GM06990 (cell line): ENCODE measurements at regions not wholly inside any gene's neighbourhood (a gene's known extent, or its start where the extent isn't known, plus 50 kb on each side); places are given as distances from the start of the nearest gene placed in this dataset.

ENCODE experiments used
- DNase-seq: peaks from one replicate; pipeline ENCODE4 v3.0.0-alpha.2; 2011; ENCODE audit not compliant: insufficient read length; ENCODE audit errors: extremely low read depth
- H3K27me3 ChIP-seq: replicated peaks from 2 replicates; pipeline ENCODE4 v1.6.0; 2011; ENCODE audit warnings: low read length; ENCODE audit not compliant: control insufficient read depth, insufficient read depth
- H3K36me3 ChIP-seq: 2 replicates; pipeline ENCODE4 v1.5.1; 2011; ENCODE audit warnings: low read length; ENCODE audit not compliant: control insufficient read depth, insufficient read depth
- H3K4me3 ChIP-seq: replicated peaks from 2 replicates; pipeline ENCODE4 v1.5.1; 2011; ENCODE audit warnings: low read depth, mild to moderate bottlenecking, control low read depth, low read length
- CTCF ChIP-seq: IDR thresholded peaks from 2 replicates; pipeline ENCODE4 v1.5.1; 2011; ENCODE audit warnings: low read length, control low read depth, mild to moderate bottlenecking, inconsistent platforms; ENCODE audit not compliant: insufficient read depth, poor library complexity, severe bottlenecking

- Histone ChIP-seq H3K27me3 (no peaks in the 10 kb centered on the region), H3K36me3 (no peaks in the 10 kb centered on the region), H3K4me3 (no peak overlapping the region)
- no peak for DNase-seq
- no peak for TF ChIP-seq CTCF
Observed at GRCh38 chr1:18013216-18013615, 94.4 kb upstream of the IGSF21 start.

GRCh38 chr1:18015719-18016118, 91.9 kb upstream of the IGSF21 start:
- no peak for TF ChIP-seq CTCF
- Histone ChIP-seq H3K36me3 (no peaks in the 10 kb centered on the region), H3K27me3 (no peaks in the 10 kb centered on the region; the same call in 1 of the 2 replicates), H3K4me3 (no peak overlapping the region)
- no peak for DNase-seq

- no peaks in the 10 kb centered on the region for H3K36me3 ChIP-seq
- no peak for DNase-seq
- no peak for TF ChIP-seq CTCF
- H3K4me3 ChIP-seq = no peak overlapping the region
- no peaks in the 10 kb centered on the region; the same call in 1 of the 2 replicates for H3K27me3 ChIP-seq
Observed at GRCh38 chr1:18018366-18018765, 89.2 kb upstream of the IGSF21 start.

GRCh38 chr1:18020021-18020817, 87.4 kb upstream of the IGSF21 start:
- no peak for DNase-seq
- TF ChIP-seq CTCF = no peak
- H3K36me3 ChIP-seq = no peaks in the 10 kb centered on the region
- H3K4me3 ChIP-seq = no peak overlapping the region
- no peaks in the 10 kb centered on the region; the same call in 1 of the 2 replicates for H3K27me3 ChIP-seq

GRCh38 chr1:18021242-18021641, 86.4 kb upstream of the IGSF21 start:
- Histone ChIP-seq H3K27me3 (no peaks in the 10 kb centered on the region; the same call in 1 of the 2 replicates), H3K4me3 (no peak overlapping the region), H3K36me3 (no peaks in the 10 kb centered on the region)
- no peak for TF ChIP-seq CTCF
- DNase-seq = no peak
